Gastrocnemius medialis (tissue), 4 donors: ENCODE measurements at regions not wholly inside any gene's neighbourhood (a gene's known extent, or its start where the extent isn't known, plus 50 kb on each side); places are given as distances from the start of the nearest gene placed in this dataset.

ENCODE experiments used
- CTCF ChIP-seq, 5 experiments: fragments of 450-650 bp in 3 of 5; fragments of 200-600 bp in 2 of 5; sonication (generic) in 2 of 5; IDR thresholded peaks in 4 of 5; conservative IDR thresholded peaks in 1 of 5; 1 replicate in 4 of 5; 2 replicates in 1 of 5; pipeline ENCODE4 v1.5.1; 2016 to 2019; ENCODE audit warnings: antibody characterized with exemption in 5 of 5, mild to moderate bottlenecking in 3 of 5, moderate library complexity in 3 of 5
- POLR2A ChIP-seq, 2 donors: fragments of 450-650 bp; IDR thresholded peaks; one replicate each; pipeline ENCODE4 v1.6.1; 2017; ENCODE audit warnings: antibody characterized with exemption in 2 of 2, mild to moderate bottlenecking in 2 of 2, moderate library complexity in 2 of 2

GRCh38 chr3:64814351-64814750 is 126.6 kb upstream of the ADAMTS9 start:
- no peak for TF ChIP-seq POLR2A (IDR thresholded peaks at IDR 0.05)
- TF ChIP-seq CTCF (IDR thresholded peaks at IDR 0.05 in 4 of 5, conservative IDR thresholded peaks at IDR 0.05 in 1 of 5): no peak
